8988T (cell line): ENCODE measurements at regions not wholly inside any gene's neighbourhood (a gene's known extent, or its start where the extent isn't known, plus 50 kb on each side); places are given as distances from the start of the nearest gene placed in this dataset.
"Not testable (repeated sequence)": the region's sequence is repeated elsewhere in the genome, so short reads cannot be mapped to it uniquely, and the experiment has no call there.

Experiments
- DNase-seq: peaks from one replicate; pipeline ENCODE4 v3.0.0; 2011

- not testable (repeated sequence) for DNase-seq
These were observed 56.2 kb downstream of the SPATA31A6 start for GRCh38 chr9:42239445-42240260.

- not testable (repeated sequence) for DNase-seq
These were observed 56.8 kb downstream of the SPATA31A6 start for GRCh38 chr9:42240261-42240579.

- not testable (repeated sequence) for DNase-seq
These were observed 59.8 kb downstream of the SPATA31A6 start for GRCh38 chr9:42243211-42243610.

GRCh38 chr9:42243822-42244221, 60.4 kb downstream of the SPATA31A6 start:
- DNase-seq: not testable (repeated sequence)

- DNase-seq: not testable (repeated sequence)
These were observed 85.3 kb downstream of the SPATA31A6 start for GRCh38 chr9:42268729-42269128.

GRCh38 chr9:42269171-42269570, 85.7 kb downstream of the SPATA31A6 start:
- DNase-seq: not testable (repeated sequence)

- not testable (repeated sequence) for DNase-seq
These were observed 89.7 kb downstream of the SPATA31A6 start for GRCh38 chr9:42273191-42273590.

- no peak for DNase-seq
These were observed 91.7 kb downstream of the SPATA31A6 start for GRCh38 chr9:42275141-42275540.

GRCh38 chr9:42282531-42283178, 99.2 kb downstream of the SPATA31A6 start:
- not testable (repeated sequence) for DNase-seq

GRCh38 chr9:42283179-42283543, 99.7 kb downstream of the SPATA31A6 start:
- not testable (repeated sequence) for DNase-seq

GRCh38 chr9:42286145-42286845, 102.8 kb downstream of the SPATA31A6 start:
- not testable (repeated sequence) for DNase-seq

GRCh38 chr9:42288002-42288864, 104.8 kb downstream of the SPATA31A6 start:
- not testable (repeated sequence) for DNase-seq

- not testable (repeated sequence) for DNase-seq
These were observed 105.4 kb downstream of the SPATA31A6 start for GRCh38 chr9:42288865-42289229.

GRCh38 chr9:42300124-42300523, 116.7 kb downstream of the SPATA31A6 start:
- DNase-seq: not testable (repeated sequence)

- not testable (repeated sequence) for DNase-seq
These were observed 123.2 kb downstream of the SPATA31A6 start for GRCh38 chr9:42306625-42307024.

GRCh38 chr9:42307449-42307848, 124.0 kb downstream of the SPATA31A6 start:
- not testable (repeated sequence) for DNase-seq

GRCh38 chr9:42310972-42311371, 127.5 kb downstream of the SPATA31A6 start:
- DNase-seq: not testable (repeated sequence)

- DNase-seq: not testable (repeated sequence)
These were observed 132.6 kb downstream of the SPATA31A6 start for GRCh38 chr9:42316026-42316425.

GRCh38 chr9:42317677-42318076, 134.2 kb downstream of the SPATA31A6 start:
- not testable (repeated sequence) for DNase-seq

GRCh38 chr9:42323084-42323809, 139.8 kb downstream of the SPATA31A6 start:
- not testable (repeated sequence) for DNase-seq

GRCh38 chr9:42325142-42325541, 141.7 kb downstream of the SPATA31A6 start:
- DNase-seq: not testable (repeated sequence)

GRCh38 chr9:42325561-42325960, 142.1 kb downstream of the SPATA31A6 start:
- not testable (repeated sequence) for DNase-seq
